GM11168 (cell line): ENCODE measurements at regions not wholly inside any gene's neighbourhood (a gene's known extent, or its start where the extent isn't known, plus 50 kb on each side); places are given as distances from the start of the nearest gene placed in this dataset.

Experiments used
- in situ Hi-C: fragments of 300-500 bp; cut with MboI; formaldehyde crosslinking; loops from one replicate; pipeline ENCODE4 v1.12.0; 2022; ENCODE audit warnings: low sequenced_read_pairs; ENCODE audit not compliant: unreplicated experiment

- in situ Hi-C loops, result no loop called here
Measured at GRCh38 chr6:119603501-119603900, 253.9 kb upstream of the MAN1A1 start.

- in situ Hi-C loops, result no loop called here
Measured at GRCh38 chr6:119602215-119603178, 252.9 kb upstream of the MAN1A1 start.

GRCh38 chr6:119598883-119599282, 249.3 kb upstream of the MAN1A1 start:
- in situ Hi-C loops, result no loop called here

GRCh38 chr6:119594907-119595306, 245.3 kb upstream of the MAN1A1 start:
- in situ Hi-C loops, result no loop called here

GRCh38 chr6:119591235-119591634, 241.7 kb upstream of the MAN1A1 start:
- in situ Hi-C loops, result no loop called here

GRCh38 chr6:119590066-119590465, 240.5 kb upstream of the MAN1A1 start:
- in situ Hi-C loops, result no loop called here

- in situ Hi-C loops, result no loop called here
Measured at GRCh38 chr6:119587537-119587936, 238.0 kb upstream of the MAN1A1 start.

- in situ Hi-C loops, result no loop called here
Measured at GRCh38 chr6:119586250-119586882, 236.8 kb upstream of the MAN1A1 start.

- in situ Hi-C loops, result no loop called here
Measured at GRCh38 chr6:119584088-119584487, 234.5 kb upstream of the MAN1A1 start.

- in situ Hi-C loops, result no loop called here
Measured at GRCh38 chr6:119581220-119581619, 231.7 kb upstream of the MAN1A1 start.

GRCh38 chr6:119575721-119576120, 226.2 kb upstream of the MAN1A1 start:
- in situ Hi-C loops, result no loop called here

- in situ Hi-C loops, result no loop called here
Measured at GRCh38 chr6:119568580-119568979, 219.0 kb upstream of the MAN1A1 start.

GRCh38 chr6:119566546-119567260, 217.1 kb upstream of the MAN1A1 start:
- in situ Hi-C loops, result no loop called here

- in situ Hi-C loops, result no loop called here
Measured at GRCh38 chr6:119565893-119566292, 216.3 kb upstream of the MAN1A1 start.

- in situ Hi-C loops, result no loop called here
Measured at GRCh38 chr6:119562168-119562567, 212.6 kb upstream of the MAN1A1 start.

GRCh38 chr6:119559586-119559985, 210.0 kb upstream of the MAN1A1 start:
- in situ Hi-C loops, result no loop called here

- in situ Hi-C loops, result no loop called here
Measured at GRCh38 chr6:119557239-119557638, 207.7 kb upstream of the MAN1A1 start.

GRCh38 chr6:119552021-119552420, 202.5 kb upstream of the MAN1A1 start:
- in situ Hi-C loops, result no loop called here

- in situ Hi-C loops, result no loop called here
Measured at GRCh38 chr6:119547024-119547423, 197.5 kb upstream of the MAN1A1 start.

GRCh38 chr6:119545245-119545644, 195.7 kb upstream of the MAN1A1 start:
- in situ Hi-C loops, result no loop called here
